HG03460 (cell line): ENCODE measurements at regions not wholly inside any gene's neighbourhood (a gene's known extent, or its start where the extent isn't known, plus 50 kb on each side); places are given as distances from the start of the nearest gene placed in this dataset.

Source experiments
- ATAC-seq: cut with Tn5 transposase; IDR thresholded peaks from one replicate; pipeline ENCODE4 v1.9.1; 2021; ENCODE audit not compliant: unreplicated experiment

DNA sequence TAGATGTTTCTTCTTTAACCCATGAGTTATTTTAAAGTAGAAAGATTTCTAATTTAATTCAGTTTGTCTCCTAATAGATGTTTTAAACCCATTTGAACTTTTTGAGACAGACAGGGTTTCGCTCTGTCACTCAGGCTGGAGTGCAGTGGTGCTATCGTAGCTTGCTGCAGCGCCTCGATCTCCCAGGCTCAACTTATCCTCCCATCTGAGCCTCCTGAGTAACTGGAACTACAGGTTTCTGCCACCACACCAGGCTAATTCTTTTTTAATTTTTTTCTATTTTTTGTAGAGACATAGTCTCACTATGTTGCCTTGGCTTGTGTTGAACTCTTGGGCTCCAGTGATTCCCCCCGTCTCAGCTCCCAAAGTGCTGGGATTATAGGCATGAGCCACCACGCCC, 53.0 kb upstream of the RAB18 start:
- no peak for ATAC-seq

DNA sequence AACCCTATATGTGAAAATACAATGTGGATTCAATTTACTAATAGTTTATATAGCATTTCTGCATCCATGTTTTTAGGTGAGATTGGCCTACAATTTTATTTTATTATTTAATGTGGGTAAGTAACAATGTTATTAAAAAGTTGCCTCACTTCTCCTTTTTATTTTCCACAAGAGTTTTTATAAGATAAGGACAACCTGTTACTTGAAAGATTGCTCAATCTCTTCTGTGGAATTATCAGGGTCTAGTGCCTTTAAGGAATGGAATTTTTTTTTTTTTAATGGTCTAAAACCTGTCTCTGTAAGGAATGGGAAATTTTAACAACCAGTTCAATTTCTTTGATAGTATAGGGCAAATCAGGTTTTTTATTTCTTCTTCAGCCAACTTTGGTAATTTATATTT, 53.9 kb upstream of the RAB18 start:
- ATAC-seq = no peak

DNA sequence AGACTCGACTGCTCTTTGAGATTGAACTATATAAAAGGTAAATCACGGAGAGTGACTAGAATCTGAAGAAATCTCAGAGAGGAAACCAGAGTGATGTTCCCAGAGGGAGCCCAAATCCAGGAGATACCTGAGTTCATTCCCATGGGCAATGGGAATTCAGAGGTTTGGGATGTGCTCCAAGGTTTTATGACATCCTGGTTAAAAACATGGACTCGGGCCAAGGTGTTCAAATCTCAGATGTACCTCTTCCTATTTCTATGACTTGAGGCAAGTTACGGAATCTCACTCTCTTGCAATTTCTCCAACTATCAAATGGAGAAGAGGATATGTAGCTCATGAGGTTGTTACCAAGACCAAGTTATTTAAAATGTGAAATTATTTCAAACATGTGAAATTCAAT, 54.5 kb upstream of the RAB18 start:
- ATAC-seq = no peak

DNA sequence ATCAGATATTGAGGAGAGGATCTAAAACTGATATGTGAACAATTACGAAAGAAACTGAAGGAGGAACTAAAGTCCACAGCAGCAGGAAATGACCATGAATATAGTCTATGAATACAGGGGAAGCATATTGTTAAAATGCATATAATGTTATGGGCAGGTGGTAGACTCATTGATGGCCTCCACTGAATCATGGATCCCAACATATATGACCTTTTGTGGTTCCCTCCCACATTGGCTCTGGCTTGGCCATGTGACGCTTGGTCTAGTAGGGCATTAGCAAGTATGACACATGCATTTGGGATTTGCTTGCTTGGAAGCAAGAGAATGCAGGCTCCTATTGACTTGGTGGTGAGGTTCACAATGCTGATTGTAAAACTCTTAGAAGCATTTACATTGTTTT, 55.2 kb upstream of the RAB18 start:
- ATAC-seq = no peak

DNA sequence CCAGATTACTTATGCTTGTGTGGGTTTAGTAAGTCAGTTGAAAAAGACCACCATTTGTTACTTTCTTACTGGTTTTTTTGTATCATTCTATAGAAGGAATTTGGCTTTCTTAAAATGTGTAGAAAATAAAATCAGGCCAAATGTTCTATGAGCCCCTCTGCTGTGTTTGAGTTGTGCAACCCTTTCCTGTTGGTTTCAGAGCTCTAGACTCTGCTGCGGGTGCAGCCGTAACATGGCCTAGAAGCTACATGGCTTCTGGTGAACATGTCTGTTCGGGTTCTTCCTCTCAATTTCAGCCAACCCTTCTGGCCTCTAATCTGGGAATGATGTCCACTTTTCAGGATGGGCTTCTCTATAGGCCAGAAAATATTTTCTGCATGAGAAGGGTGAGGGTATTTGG, 56.6 kb upstream of the RAB18 start:
- no peak for ATAC-seq

DNA sequence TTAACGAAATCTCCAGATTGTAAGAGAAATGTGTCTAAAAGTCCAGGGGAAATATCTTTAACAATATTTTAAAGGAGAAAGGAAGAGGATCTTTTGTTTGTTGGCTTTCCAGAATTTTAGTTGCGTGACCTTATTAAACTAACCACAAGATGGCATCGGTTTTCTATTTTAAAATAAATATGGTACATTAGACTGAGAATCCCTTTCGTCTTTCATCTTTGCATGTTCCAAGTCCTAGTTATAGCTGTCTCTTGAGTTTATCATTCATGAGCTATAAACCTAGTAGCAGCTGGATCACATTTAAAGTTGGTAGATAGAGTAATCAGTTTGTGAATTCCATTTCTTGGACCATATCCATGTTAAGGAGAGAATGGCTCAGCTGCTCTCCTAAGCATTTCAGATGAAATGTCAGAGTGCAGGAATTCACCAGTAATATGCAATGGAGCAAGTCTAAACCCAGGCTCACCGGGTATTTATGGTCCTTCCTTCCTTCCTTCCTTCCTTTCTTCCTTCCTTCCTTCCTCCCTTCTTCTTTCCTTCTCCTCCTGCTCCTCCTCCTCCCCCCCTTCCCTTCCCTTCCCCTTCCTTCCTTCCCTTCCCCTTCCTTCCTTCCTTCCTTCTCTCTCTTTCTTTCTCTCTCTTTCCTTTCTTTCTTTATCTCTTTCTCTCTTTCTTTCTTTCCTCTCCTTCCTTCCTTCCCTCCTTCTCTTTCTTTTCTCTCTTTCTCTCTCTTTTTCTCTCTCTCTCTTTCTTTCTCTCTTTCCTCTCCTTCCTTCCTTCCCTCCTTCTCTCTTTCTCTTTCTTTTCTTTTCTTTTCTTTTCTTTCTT, 57.8 kb upstream of the RAB18 start:
- no peak for ATAC-seq

DNA sequence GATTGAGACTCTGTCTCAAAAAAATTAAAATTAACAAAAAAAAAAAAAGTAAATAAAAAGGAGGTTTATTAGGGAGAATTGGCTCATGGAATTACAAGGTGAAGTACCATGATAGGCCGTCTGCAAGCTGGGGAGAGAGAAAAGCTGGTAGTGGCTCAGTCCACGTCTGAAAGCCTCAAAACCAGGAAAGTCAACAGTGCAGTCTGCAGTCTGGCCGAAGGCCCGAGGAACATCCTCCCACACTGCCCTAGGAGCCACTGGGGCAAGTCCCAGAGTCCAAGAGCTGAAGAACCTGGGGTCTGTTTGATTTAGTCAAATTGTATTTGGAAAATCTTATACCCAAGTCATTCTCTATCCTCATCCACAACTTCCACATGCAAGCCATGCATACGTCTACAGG, 59.0 kb upstream of the RAB18 start:
- no peak for ATAC-seq

DNA sequence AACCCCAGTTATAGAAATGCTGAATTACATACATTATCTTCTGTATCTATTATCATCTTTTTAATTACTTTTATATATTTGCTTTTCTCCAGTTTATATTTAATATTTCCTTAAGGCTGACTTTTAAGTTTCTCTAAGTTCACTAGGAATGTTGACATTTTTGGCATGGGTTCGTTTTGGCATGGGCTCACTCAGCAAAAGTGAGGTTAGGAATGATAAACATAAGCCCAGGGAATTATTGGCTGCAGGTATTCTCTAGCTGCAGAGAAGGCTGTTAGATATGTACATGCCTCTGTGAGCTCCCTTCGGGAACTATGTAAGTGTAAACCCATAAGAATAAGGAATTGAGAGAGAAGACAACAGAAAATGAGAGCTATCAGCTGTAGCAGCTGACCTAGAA, 63.6 kb upstream of the RAB18 start:
- no peak for ATAC-seq

DNA sequence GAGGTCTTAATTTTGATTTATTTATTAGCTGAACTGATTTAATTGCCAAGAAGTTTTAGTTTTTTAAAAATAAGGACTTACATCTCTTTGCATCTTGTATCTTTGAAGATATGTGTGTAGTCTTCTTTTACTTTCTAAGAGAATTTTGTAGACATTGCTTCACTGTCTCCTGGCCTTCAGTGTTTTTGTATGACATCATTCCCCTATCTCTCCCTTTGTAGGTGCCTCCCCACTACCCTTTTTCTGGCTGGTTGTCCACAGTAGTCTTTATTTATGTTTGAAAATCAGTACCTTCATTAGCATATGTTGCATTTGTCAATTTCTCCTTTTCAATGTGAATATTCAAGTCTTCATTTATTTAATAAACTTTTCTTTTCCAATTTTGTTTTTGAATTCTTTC, 64.1 kb upstream of the RAB18 start:
- ATAC-seq = no peak

DNA sequence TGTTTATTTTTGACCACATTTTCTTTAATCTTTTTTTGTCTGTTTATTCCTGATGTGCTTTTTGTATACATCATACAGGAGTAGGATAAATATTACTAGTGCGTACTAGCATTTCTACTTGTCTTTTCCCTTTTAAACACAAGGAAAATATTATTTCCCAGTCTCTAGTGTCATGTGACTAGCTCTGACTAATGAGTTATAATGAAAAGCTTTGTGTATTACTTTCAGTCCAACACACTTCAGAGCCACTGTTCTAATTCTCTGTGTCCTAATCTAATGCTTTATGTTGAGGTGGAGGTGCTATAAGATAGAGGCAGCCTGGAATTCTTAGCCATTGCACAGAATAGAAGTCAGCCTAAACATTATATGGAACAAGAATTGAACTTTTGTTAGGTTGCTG, 65.0 kb upstream of the RAB18 start:
- no peak for ATAC-seq

DNA sequence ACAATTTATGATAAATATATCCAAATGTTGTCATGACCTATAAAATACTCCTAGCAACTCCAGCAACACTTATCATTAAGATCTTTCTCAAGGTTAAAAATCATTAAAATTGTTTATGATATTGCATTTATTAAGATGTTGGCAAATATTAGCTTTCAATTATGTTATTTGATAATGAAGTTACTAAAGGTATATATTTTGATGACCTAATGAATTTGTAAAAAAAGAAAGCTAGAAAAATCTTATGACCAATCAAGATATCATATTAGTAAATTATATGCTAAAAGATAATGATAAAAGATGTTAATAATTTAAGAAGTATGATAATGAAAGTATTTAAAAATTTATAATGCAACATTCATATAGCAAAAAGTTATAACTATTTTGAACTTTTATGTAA, 66.3 kb upstream of the RAB18 start:
- ATAC-seq = no peak

DNA sequence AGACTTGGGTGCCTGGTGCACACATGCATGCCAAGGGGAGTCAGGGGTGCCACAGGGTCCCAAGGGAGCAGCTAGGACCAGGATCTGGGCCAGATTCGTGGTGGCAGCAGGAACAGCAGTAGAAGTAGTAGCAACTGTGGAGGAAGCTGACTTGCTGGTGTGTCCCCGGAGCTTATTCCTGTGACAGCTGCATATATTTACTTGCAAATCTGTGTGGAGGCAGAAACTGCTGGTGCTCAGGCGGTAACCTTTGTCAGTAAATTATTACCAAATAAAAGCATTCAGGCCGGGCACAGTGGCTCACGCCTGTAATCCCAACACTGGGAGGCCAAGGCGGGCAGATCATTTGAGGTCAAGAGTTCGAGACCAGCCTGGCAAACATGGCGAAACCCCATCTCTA, 67.4 kb upstream of the RAB18 start:
- ATAC-seq = no peak

DNA sequence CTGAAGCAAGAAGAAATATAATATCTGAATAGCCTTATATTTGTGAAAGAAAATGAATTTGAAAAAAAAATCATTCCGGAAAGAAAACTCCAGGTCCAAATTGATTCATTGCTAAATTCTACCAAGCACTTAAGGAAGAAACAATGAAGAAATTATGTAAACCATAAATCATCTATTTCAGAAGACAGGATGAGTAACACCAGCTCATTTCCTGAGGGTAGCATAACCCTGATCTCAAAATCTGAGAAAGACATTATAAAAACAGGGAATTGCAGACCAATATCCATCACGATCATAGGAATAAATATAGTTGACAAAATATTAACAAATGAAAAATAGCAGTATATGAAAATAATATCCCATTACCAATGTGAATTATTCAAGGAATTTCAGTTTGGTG, 70.1 kb upstream of the RAB18 start:
- ATAC-seq = no peak

DNA sequence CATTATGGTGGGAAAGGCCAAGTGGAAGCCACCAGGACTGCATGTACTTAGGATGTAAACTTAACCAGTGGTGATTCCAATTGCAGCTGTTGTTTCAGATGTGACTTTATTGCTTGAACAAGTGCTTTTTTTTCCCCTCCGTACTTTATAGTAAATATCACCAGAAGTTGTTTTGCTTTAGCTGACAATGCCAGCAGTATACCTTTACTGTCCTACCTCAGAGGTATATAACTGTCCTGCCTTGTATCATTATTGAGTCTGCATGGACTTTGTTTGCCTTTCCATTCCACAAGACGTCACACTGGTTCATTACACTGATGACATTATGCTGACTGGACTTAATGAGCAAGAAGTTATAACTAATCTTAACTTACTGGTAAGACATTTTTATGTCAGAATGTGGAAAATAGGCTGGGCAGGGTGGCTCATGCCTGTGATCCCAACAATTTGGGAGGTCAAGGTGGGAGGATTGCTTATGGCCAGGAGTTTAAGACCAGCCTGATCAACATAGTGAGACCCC, 77.1 kb upstream of the RAB18 start:
- no peak for ATAC-seq

DNA sequence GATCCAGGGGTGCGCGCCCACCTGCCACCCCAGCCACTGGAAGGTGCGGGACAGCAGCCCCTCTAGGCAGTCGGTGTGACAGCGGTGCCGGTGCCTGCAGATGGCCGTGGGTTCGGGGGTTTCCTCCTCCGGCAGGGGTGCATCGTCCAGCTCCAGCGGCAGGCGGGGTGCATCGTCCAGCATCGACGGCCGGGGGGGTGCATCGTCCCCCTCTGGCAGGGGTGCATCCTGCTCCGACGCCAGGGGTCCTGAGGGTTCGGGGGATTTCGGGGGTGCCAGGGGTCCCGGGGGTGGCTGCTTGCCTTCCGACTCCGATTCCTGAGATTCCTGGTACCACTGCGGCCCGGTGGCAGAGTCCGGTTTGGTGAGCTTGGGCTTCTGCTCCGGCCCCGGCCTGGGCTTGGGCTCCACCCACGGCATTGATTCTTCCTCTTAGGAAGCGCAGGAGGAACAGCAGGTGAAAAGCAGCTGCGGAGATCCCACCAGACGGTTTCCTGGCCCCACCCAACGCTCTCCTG, 90.2 kb upstream of the RAB18 start:
- no peak for ATAC-seq

DNA sequence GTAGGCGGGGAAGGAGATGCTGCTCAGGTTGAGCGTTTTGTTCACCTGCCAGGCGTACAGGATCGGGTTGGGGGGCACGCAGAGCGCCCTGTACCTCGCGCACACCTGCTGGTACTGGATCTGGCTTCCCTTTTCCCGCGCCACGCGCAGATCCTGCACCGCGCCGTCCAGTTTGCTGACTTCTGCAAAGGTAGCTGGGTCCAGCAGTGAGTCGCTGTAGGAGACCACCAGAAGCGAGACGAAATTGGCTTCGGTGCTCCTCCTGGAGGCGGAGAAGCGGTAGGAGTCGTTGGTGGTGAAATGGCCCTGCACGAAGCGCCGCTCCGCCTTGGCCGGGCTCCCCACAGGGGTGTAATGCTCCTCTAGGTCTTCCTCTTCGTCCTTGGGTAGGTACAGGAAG, 90.7 kb upstream of the RAB18 start:
- ATAC-seq = no peak

DNA sequence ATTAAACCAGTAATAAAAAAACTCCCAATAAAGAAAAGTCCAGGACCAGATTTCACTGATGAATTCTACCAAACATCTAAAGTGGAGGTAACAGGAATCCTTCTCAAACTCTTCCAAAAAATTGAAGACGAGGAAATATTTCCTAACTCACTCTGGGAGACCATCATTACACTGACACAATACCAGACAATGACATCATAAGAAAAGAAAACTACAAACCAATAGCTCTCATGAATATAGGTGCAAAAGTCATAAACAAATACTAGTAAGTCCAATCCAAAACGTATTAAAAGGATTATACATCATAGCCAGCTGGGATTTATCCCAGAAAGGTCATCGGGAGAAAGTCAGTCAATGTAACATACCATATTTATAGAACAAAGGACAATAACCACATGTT, 94.0 kb upstream of the RAB18 start:
- no peak for ATAC-seq

DNA sequence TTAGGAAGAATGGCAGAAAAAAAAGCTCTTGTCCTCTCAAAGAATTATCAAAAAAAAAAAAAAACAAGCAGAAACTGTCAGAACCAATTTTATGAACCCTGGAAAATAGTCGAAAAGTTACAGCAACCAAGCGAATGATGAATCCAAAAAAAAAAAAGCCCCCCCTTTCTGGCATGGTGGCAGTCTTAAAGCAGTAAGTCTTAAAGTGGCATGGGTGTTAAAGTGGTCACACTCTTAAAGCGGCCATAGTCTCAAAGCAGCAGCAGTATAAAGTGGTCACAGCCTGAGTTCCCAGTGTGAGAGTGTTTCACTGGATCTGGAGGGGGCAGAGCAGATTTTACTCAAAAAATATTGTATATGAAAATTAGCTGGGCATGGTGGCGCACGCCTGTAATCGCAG, 96.8 kb upstream of the RAB18 start:
- ATAC-seq = no peak

DNA sequence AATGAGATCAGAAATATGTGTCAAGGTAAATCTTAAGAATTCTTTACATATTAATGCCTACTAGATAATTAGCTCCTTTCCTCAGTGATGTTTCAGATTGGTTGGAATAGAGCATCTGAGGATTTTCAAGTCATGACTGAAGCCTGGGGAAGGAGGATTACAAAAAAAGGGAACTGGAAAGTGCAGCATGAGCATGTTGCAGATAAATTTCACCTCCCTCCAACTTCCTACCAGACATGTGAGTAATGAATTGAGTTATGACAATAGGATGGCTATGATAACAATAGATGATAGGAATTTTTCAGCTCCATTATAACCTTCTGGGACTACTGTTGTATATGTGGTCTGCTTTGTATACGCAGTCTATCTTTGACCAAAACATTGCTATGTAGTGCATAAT, 104.2 kb upstream of the RAB18 start:
- no peak for ATAC-seq

DNA sequence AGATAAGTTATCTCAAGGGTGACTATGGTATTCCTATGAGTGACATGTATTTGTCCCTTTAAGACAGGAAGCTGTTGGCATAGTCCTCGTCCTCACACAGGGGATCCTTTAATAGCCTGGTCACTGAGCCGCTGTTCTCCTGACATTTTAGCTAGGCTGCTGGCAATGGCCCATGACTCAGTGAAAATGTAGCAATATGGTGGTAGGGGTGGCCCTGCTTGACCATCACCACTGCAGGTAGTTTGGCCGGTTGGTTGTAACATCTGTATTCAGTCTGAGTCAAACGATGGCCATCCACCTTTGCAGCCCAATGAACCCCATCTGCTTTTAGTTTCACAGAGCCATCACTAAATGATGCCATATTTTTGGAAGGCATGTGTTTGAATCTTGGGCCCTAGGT, 110.1 kb upstream of the RAB18 start:
- ATAC-seq = no peak

DNA sequence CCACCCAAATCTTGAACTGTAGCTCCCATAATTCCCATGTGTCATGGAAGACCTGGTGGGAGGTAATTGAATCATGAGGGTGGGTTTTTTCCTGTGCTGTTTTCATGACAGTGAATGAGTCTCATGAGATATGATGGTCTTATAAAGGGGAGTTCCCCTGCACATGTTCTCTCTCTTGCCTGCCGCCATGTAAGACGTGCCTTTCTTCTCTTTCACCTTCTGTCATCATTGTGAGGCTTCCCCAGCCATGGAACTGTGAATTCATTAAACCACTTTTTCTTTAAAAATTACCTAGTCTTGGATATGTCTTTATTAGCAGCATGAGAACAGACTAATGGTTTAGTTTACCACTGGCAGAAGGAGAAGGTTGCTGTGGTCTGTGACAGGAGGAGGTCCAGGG, 111.5 kb upstream of the RAB18 start:
- no peak for ATAC-seq

DNA sequence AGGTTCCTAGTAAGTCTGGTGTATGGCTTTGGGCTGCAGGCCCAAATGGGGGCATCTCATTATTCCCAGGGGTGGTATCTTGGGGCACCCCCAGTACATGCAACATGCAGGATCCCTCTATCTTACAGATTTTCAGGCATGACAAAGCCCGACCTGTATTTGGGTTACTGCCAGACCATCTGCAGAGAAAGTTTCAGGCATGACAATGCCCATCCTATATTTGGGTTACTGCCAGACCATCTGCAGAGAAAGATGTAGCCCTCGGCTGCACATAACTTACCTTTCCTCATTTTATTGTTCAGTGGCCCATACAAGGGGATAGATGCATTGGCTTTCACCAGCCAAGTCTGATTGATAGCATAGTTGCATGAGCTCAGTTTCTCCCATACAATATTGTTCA, 112.2 kb upstream of the RAB18 start:
- ATAC-seq = no peak

DNA sequence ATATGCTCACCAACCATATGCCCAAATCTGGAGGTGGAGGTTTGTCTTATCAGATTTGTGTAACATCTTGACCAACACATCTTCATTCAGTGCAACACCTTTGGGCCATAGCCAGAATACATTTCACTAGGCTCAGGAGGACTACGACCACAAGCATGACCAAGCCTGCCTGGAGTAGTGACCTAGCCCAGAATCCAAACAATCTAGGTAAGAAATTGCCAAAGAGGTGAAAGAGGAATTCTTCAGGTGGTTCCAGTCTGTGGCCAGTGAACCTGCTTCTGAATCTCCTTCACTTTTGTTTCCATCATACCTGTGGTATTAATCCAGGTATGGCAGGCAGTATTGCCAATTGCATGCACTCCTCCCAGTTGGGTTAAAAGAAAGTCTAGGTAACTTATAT, 112.8 kb upstream of the RAB18 start:
- no peak for ATAC-seq
